ENCODE measurements at regions not wholly inside any gene's neighbourhood (a gene's known extent, or its start where the extent isn't known, plus 50 kb on each side); places are given as distances from the start of the nearest gene placed in this dataset.

DNA sequence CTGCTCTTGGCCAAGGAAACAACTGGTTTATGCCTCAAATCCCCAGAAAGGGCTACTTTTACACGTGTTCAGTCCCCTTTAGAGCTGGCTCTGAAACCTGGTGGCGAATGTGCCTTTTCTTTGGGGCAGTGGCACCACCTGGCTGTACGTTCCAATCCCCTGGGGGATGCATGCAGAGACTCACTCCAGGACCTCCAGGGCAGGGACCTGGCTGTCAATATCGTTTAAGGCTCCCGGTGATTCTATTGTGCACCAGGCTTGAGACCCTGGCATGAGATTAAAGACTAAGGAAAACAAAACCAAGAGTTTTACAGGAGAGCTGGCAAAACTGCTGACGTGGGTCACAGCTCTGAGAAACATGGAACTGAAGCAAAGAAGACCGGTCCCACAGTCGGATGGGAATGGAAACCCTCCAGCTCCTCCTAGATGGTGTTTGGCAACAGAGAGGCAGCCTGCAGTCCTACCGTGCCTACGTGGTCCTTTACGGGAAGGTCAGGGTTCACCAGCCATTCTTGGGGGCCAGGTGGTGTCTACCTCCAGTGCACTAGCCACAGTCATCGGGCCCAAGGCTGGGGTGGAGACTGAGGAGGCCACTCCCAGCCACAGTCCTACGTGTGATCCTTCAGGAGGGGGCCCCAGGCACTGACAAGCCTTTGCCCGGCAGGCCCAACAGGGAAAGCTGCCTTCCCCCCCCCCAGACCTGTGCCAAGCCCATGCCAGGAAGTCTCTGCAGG lies 203.3 kb upstream of the CST7 start:
- Mint-ChIP-seq H3K27ac (no peak overlapping the region), H3K9me3 (no peaks in the 10 kb centered on the region), H3K4me1 (peaks cover 0 to under 1% (median 0%) of the 10 kb centered on the region in 3 donors), H3K27me3 (no peaks in the 10 kb centered on the region), H3K36me3 (peaks cover 1% of the 10 kb centered on the region), H3K4me3 (no peak overlapping the region)

DNA sequence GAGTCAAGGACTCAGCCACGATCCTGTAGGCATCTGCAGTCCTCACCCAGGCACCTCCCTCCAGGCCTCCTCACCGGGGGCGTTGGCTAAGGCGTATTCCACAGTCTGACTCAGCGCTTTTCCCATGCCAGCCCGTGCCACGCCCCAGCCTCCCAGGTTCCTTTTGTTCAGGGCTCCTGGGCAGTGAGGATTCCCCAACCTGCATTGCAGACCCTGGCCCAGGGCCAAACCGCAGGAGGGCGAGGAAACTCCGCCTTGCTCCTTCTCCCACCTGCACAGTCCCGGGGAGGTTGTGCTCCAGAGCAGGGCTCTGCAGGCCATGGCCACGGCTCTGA lies 202.8 kb upstream of the CST7 start:
- Mint-ChIP-seq H3K27me3 (no peaks in the 10 kb centered on the region), H3K9me3 (no peaks in the 10 kb centered on the region), H3K36me3 (peaks cover 1% of the 10 kb centered on the region), H3K4me1 (no peaks in the 10 kb centered on the region), H3K4me3 (no peak overlapping the region), H3K27ac (no peak overlapping the region)

GRCh38 chr20:24747010-24747712 lies 201.9 kb upstream of the CST7 start:
- H3K4me1 Mint-ChIP-seq: no peaks in the 10 kb centered on the region
- peaks cover 1% of the 10 kb centered on the region for H3K36me3 Mint-ChIP-seq
- H3K9me3 Mint-ChIP-seq: no peaks in the 10 kb centered on the region
- H3K4me3 Mint-ChIP-seq: no peak overlapping the region
- H3K27me3 Mint-ChIP-seq: no peaks in the 10 kb centered on the region
- H3K27ac Mint-ChIP-seq: no peak overlapping the region

DNA sequence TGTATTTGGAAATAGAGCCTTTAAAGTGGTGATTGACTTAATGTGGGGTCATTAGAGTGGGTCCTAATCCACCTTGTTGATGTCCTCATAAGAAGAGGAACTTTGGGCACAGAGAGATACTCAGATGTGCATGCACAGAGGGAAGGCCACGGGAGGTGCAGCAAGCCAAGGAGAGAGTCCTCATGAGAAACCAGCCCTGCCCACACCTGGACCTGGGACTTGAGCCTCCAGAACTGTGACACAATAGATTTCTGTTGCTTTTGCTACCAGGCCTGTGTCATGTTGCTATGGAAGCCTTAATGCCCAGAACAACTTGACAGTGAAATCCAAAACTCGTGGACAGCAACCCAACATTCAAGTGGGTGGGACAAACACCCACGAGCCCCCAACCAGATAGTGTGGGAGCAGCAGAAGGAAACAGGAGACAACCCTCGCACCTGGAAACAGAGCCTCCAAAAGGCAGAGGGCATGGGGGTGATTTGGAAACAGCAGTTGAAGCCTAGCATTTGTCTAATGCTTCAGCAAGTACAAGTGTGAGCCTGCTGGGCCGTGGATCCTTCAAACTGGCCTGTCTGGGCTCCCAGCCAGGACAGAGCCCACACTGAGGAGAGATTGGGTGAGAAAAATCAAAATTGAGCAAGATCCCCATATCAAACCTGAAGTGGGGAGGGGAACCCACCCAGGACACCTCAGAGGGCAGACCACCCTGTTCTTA lies 201.0 kb upstream of the CST7 start:
- H3K36me3 Mint-ChIP-seq: peaks cover 1% of the 10 kb centered on the region
- no peaks in the 10 kb centered on the region for H3K27me3 Mint-ChIP-seq
- no peak overlapping the region for H3K4me3 Mint-ChIP-seq
- no peak overlapping the region for H3K27ac Mint-ChIP-seq
- H3K4me1 Mint-ChIP-seq: no peaks in the 10 kb centered on the region
- no peaks in the 10 kb centered on the region for H3K9me3 Mint-ChIP-seq

DNA sequence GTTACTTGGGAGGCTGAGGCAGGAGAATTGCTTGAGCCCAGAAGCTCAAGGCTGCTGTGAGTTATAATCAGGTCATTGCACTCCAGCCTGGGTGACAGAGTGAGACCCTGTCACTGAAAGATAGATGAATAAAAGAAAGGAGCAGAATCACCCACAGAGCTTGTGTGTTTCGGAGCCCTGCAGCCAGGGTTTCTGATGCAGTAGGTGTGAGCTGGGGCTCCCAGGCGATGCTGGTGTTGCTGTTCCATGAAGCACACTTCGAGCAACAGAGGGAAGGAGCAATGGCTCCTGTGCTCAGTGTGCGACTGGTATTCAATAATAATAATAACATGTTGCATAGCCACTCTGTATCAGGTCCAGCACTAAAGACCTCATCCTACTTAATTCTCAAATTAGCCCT lies 197.5 kb upstream of the CST7 start:
- Mint-ChIP-seq H3K27me3 (peaks cover 2% of the 10 kb centered on the region), H3K36me3 (peaks cover 1% of the 10 kb centered on the region), H3K27ac (no peak overlapping the region), H3K9me3 (no peaks in the 10 kb centered on the region), H3K4me1 (no peaks in the 10 kb centered on the region), H3K4me3 (no peak overlapping the region)

DNA sequence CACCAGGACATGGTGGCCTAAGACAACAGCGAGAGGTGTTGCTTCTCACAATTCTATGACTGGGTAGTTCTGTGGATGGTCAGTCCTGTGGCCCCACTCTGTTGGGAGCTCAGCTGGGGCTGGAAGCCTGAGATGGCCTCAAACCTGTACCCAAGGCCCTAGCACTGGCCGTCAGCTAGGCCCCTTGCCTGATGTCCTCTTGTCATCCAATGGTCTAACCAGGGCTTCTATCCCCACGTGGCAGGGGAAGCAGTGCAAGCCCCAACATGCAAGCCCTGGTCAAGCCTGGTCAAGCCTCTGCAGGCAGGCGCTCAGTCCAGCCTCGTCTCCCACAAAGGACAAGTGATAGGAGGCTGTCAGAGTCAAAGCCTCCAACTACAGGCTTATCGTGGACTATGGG lies 196.5 kb upstream of the CST7 start:
- Mint-ChIP-seq H3K4me3 (no peak overlapping the region), H3K36me3 (peaks cover 1% of the 10 kb centered on the region)

GRCh38 chr20:24753130-24753529 lies 195.9 kb upstream of the CST7 start:
- Mint-ChIP-seq H3K27ac (no peak overlapping the region), H3K4me1 (no peaks in the 10 kb centered on the region), H3K27me3 (peaks cover 2% of the 10 kb centered on the region), H3K9me3 (no peaks in the 10 kb centered on the region), H3K4me3 (no peak overlapping the region), H3K36me3 (peaks cover 2% of the 10 kb centered on the region)

More for the DNA sequence above, 196.5 kb upstream of the CST7 start:
- Mint-ChIP-seq H3K27ac (no peak overlapping the region), H3K4me1 (no peaks in the 10 kb centered on the region), H3K9me3 (no peaks in the 10 kb centered on the region), H3K27me3 (peaks cover 2% of the 10 kb centered on the region)

DNA sequence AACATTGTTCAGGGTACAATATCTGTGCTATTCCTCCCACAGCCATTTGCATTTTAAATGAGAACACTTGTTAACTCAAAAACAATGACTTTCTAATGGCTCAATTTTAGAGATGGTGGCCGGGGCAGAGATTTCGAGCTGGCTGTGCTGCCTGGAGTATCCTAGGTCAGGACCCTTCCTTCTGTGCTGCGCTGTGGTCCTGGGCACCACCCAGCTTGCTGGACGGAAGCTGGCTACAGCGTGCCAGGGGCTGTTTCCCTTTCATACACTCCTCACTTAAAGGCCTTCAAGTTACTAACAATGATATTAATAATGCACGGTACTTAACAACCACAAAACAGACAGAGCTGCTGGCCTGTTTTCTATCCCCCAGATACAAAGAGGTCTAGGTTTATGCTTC lies 194.4 kb upstream of the CST7 start:
- H3K27me3 Mint-ChIP-seq: peaks cover 2% of the 10 kb centered on the region
- peaks cover 0 to 6% (median 0%) of the 10 kb centered on the region in 3 donors for H3K9me3 Mint-ChIP-seq
- no peaks in the 10 kb centered on the region for H3K4me1 Mint-ChIP-seq
- peaks cover 4% of the 10 kb centered on the region for H3K36me3 Mint-ChIP-seq
- no peak overlapping the region for H3K27ac Mint-ChIP-seq
- H3K4me3 Mint-ChIP-seq: no peak overlapping the region

DNA sequence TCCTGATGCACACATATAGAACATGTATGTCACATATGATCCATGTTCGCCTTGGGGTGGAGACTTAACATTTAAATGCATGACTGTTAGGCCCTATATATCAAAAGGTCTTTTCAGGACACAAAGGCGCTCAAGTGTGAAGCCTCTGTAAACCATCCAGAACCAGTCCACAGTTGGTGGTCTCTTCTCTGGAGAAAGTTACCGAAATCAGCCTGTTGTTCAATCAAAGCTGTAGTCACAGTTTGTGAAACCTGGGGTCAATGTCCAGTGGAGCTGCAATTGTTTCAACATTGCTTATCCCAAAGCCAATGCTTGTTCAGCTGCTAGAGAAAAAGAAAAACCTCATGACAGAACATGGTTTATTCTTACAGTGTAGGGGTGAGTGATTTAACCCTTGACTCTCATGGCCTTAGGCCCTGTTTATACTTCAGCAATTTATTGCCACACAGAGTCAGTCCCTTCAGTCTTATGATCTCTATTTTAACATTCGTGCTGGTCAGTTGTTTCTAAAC lies 193.6 kb upstream of the CST7 start:
- Mint-ChIP-seq H3K9me3 (peaks cover 0 to 11% (median 3%) of the 10 kb centered on the region in 3 donors), H3K36me3 (peaks cover 4% of the 10 kb centered on the region), H3K4me3 (no peak overlapping the region), H3K27ac (no peak overlapping the region), H3K27me3 (peaks cover 2% of the 10 kb centered on the region), H3K4me1 (no peaks in the 10 kb centered on the region)

DNA sequence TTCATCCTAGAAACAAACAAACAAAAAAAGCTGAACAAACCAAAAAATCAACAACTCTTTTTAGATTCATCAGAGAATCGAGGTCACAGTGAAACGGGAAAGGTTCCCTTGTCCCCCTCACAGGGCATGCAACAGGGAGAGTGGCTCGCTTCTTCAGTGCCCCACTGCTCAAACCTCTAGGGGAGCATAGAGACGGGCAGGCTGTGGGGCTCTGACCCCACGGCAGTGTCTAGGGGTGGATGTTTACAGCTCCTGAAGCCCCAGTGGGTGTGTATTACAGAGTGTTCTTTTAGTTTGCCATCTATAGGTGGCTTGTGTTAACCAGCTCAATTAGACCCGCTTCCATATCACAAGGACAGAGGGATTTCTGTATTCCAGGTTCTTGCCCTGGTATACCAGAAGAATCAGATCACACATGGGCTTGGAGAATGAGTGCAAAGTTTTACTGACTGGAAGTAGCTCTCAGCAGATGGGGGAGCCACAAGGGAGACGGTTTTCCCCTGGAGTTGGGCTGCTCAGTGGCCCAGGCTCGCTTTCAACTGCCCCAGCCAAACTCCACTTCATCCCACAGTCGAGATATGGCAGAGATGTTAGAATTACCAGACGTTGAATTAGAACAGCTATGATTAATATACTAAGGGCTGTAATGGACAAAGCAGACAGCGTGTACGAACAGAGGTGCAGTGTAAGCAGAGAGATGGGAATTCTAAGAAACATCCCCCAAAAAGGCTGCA lies 192.6 kb upstream of the CST7 start:
- peaks cover 2% of the 10 kb centered on the region for H3K36me3 Mint-ChIP-seq
- no peak overlapping the region for H3K4me3 Mint-ChIP-seq
- H3K4me1 Mint-ChIP-seq: no peaks in the 10 kb centered on the region
- no peak overlapping the region for H3K27ac Mint-ChIP-seq
- peaks cover 2% of the 10 kb centered on the region for H3K27me3 Mint-ChIP-seq
- peaks cover 0 to 12% (median 5%) of the 10 kb centered on the region in 3 donors for H3K9me3 Mint-ChIP-seq

GRCh38 chr20:24761220-24762065 lies 187.6 kb upstream of the CST7 start:
- Mint-ChIP-seq H3K4me3 (no peak overlapping the region), H3K36me3 (peaks cover 2% of the 10 kb centered on the region), H3K27ac (no peak overlapping the region), H3K27me3 (peaks cover 4% of the 10 kb centered on the region), H3K4me1 (peaks cover 8 to 17% (median 13%) of the 10 kb centered on the region in 3 donors), H3K9me3 (peaks cover 0 to 12% (median 5%) of the 10 kb centered on the region in 3 donors)

DNA sequence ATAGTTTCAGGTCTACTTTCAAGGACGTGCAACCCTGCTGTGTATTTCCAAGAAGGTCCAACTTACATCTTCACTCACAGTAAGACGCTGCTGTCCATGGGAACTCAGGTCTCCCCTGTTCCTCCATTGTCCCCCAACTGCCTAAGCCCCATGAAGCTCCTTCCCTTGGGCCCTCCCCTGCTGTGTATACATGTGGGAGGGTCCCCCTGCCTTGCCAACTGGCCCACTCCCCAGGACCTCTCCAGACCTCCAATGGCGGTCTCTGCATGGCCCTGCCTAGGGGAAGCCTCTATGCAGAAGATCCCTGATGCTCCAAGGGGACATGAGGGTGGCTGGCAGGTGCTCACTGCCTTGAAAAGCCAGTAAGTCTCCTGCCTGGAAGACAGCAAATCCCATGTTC lies 186.7 kb upstream of the CST7 start:
- Mint-ChIP-seq H3K9me3 (peaks cover 0 to 12% (median 5%) of the 10 kb centered on the region in 3 donors), H3K27me3 (peaks cover 4% of the 10 kb centered on the region), H3K4me1 (peaks cover 8 to 18% (median 15%) of the 10 kb centered on the region in 3 donors), H3K36me3 (peaks cover 2% of the 10 kb centered on the region), H3K27ac (no peak overlapping the region), H3K4me3 (no peak overlapping the region)

GRCh38 chr20:24762791-24763350 lies 186.2 kb upstream of the CST7 start:
- peaks cover 0 to 12% (median 5%) of the 10 kb centered on the region in 3 donors for H3K9me3 Mint-ChIP-seq
- H3K27ac Mint-ChIP-seq: no peak overlapping the region
- peaks cover 4% of the 10 kb centered on the region for H3K27me3 Mint-ChIP-seq
- no peak overlapping the region for H3K4me3 Mint-ChIP-seq
- H3K4me1 Mint-ChIP-seq: peaks cover 8 to 18% (median 15%) of the 10 kb centered on the region in 3 donors
- H3K36me3 Mint-ChIP-seq: peaks cover 2% of the 10 kb centered on the region
